Neural cell (in vitro differentiated cells): ENCODE measurements at regions not wholly inside any gene's neighbourhood (a gene's known extent, or its start where the extent isn't known, plus 50 kb on each side); places are given as distances from the start of the nearest gene placed in this dataset.

ENCODE experiments used
- CTCF ChIP-seq: fragments of 450-650 bp; IDR thresholded peaks from 2 replicates; pipeline ENCODE4 v1.5.1; 2014; ENCODE audit warnings: antibody characterized with exemption, mild to moderate bottlenecking, moderate library complexity; ENCODE audit not compliant: poor library complexity, severe bottlenecking
- POLR2AphosphoS5 ChIP-seq: IDR thresholded peaks from 2 replicates; pipeline ENCODE4 v1.6.1; 2012

GRCh38 chr11:111082664-111083063 is 162.9 kb upstream of the POU2AF2 start:
- TF ChIP-seq POLR2AphosphoS5, result no peak
- no peak for TF ChIP-seq CTCF
